Thoracic aorta (tissue), 2 donors: ENCODE measurements at regions not wholly inside any gene's neighbourhood (a gene's known extent, or its start where the extent isn't known, plus 50 kb on each side); places are given as distances from the start of the nearest gene placed in this dataset.

Experiments used
- ATAC-seq: fragments of 150-250 bp; one replicate; pipeline ENCODE4 v1.8.0; 2017; ENCODE audit warnings: low read depth; ENCODE audit not compliant: insufficient number of reproducible peaks, low FRiP score
- DNase-seq: peaks from one replicate; pipeline ENCODE4 v3.0.0-alpha.2; 2020; ENCODE audit warnings: low spot score
- H3K27ac ChIP-seq, 2 donors: fragments of 200-600 bp; sonication (generic); 1 replicate in 1 of 2; 2 replicates in 1 of 2; pipeline ENCODE4 v1.5.1; 2016; ENCODE audit warnings: mild to moderate bottlenecking in 2 of 2, moderate library complexity in 2 of 2
- H3K27me3 ChIP-seq: fragments of 200-600 bp; sonication (generic); replicated peaks from 2 replicates; pipeline ENCODE4 v1.6.0; 2016; ENCODE audit warnings: mild to moderate bottlenecking; ENCODE audit not compliant: insufficient read depth
- H3K36me3 ChIP-seq: fragments of 200-600 bp; sonication (generic); one replicate; pipeline ENCODE4 v1.5.1; 2016
- H3K4me1 ChIP-seq, 2 donors: fragments of 200-600 bp; sonication (generic); 1 replicate in 1 of 2; 2 replicates in 1 of 2; pipeline versions ENCODE4 v1.5.1 to v1.6.0; 2016; ENCODE audit warnings: low read depth in 2 of 2, mild to moderate bottlenecking in 1 of 2; ENCODE audit not compliant: control insufficient read depth in 1 of 2
- H3K4me3 ChIP-seq: fragments of 200-600 bp; sonication (generic); 2 replicates; pipeline ENCODE4 v1.5.1; 2016; ENCODE audit warnings: mild to moderate bottlenecking
- H3K9me3 ChIP-seq: fragments of 200-600 bp; sonication (generic); 2 replicates; pipeline ENCODE4 v1.5.1; 2016
- CTCF ChIP-seq: fragments of 200-600 bp; sonication (generic); IDR thresholded peaks from one replicate; pipeline ENCODE4 v1.5.1; 2019; ENCODE audit warnings: antibody characterized with exemption

- peak overlapping the region; percentile 13 for H3K4me3 ChIP-seq
- H3K4me1 ChIP-seq = peaks cover 43 to 86% of the 10 kb centered on the region in 2 donors
- no peaks in the 10 kb centered on the region for H3K9me3 ChIP-seq
- H3K27me3 ChIP-seq = no peaks in the 10 kb centered on the region
- DNase-seq (no peak), ATAC-seq (no peak)
- H3K36me3 ChIP-seq = no peaks in the 10 kb centered on the region
- H3K27ac ChIP-seq = peak overlapping the region; percentile 84 to 92
- TF ChIP-seq CTCF = no peak
These were observed 116.3 kb upstream of the MAF start for GRCh38 chr16:79716645-79717332.

- TF ChIP-seq CTCF = no peak
- Histone ChIP-seq H3K4me3 (peak overlapping the region; percentile 27), H3K9me3 (no peaks in the 10 kb centered on the region), H3K36me3 (no peaks in the 10 kb centered on the region), H3K4me1 (peaks cover 43 to 72% of the 10 kb centered on the region in 2 donors), H3K27ac (peak overlapping the region; percentile 84 to 92), H3K27me3 (no peaks in the 10 kb centered on the region)
- DNase-seq = no peak
- ATAC-seq = no peak
These were observed 114.5 kb upstream of the MAF start for GRCh38 chr16:79715061-79715460.

GRCh38 chr16:79714440-79714839, 113.9 kb upstream of the MAF start:
- TF ChIP-seq CTCF = no peak
- H3K4me1 ChIP-seq = peaks cover 43 to 71% of the 10 kb centered on the region in 2 donors
- no peaks in the 10 kb centered on the region for H3K27me3 ChIP-seq
- H3K4me3 ChIP-seq = peak overlapping the region; percentile 27
- H3K27ac ChIP-seq = peak overlapping the region; percentile 84 to 92
- DNase-seq (no peak), ATAC-seq (peak; percentile 87)
- no peaks in the 10 kb centered on the region for H3K9me3 ChIP-seq
- H3K36me3 ChIP-seq = no peaks in the 10 kb centered on the region

- DNase-seq (no peak), ATAC-seq (no peak)
- Histone ChIP-seq H3K27me3 (no peaks in the 10 kb centered on the region), H3K4me3 (no peak overlapping the region), H3K9me3 (no peaks in the 10 kb centered on the region), H3K36me3 (no peaks in the 10 kb centered on the region), H3K27ac (peak overlapping the region; percentile 84 to 92), H3K4me1 (peaks cover 43 to 70% of the 10 kb centered on the region in 2 donors)
- no peak for TF ChIP-seq CTCF
These were observed 113.2 kb upstream of the MAF start for GRCh38 chr16:79713609-79714309.

GRCh38 chr16:79712276-79712675, 111.7 kb upstream of the MAF start:
- no peak overlapping the region for H3K4me3 ChIP-seq
- ATAC-seq = no peak
- no peak for TF ChIP-seq CTCF
- H3K4me1 ChIP-seq = peaks cover 35 to 68% of the 10 kb centered on the region in 2 donors
- H3K36me3 ChIP-seq = no peaks in the 10 kb centered on the region
- DNase-seq = no peak
- no peaks in the 10 kb centered on the region for H3K27me3 ChIP-seq
- H3K9me3 ChIP-seq = no peaks in the 10 kb centered on the region
- peak overlapping the region in 1 of 2 donors; percentile 92 for H3K27ac ChIP-seq
